ACC112 (cell line): ENCODE measurements at regions not wholly inside any gene's neighbourhood (a gene's known extent, or its start where the extent isn't known, plus 50 kb on each side); places are given as distances from the start of the nearest gene placed in this dataset.
"Not testable (repeated sequence)": the region's sequence is repeated elsewhere in the genome, so short reads cannot be mapped to it uniquely, and the experiment has no call there.

Source experiments
- H2AFZ ChIP-seq: fragments of 200-600 bp; sonication (generic); one replicate; pipeline ENCODE4 v1.6.0; 2017; ENCODE audit warnings: antibody characterized with exemption, low read length; ENCODE audit not compliant: unreplicated experiment
- H3K27ac ChIP-seq: fragments of 200-600 bp; sonication (generic); 2 replicates; pipeline ENCODE4 v1.5.1; 2014; ENCODE audit warnings: low read depth, mild to moderate bottlenecking, antibody characterized with exemption, low read length, moderate library complexity
- H3K27me3 ChIP-seq: fragments of 200-600 bp; sonication (generic); 2 replicates; pipeline ENCODE4 v1.6.1; 2014; ENCODE audit warnings: mild to moderate bottlenecking, antibody characterized with exemption, low read length, moderate library complexity, mixed read lengths; ENCODE audit not compliant: insufficient read depth
- H3K36me3 ChIP-seq: fragments of 200-600 bp; sonication (generic); 2 replicates; pipeline ENCODE4 v1.6.1; 2016; ENCODE audit warnings: mild to moderate bottlenecking, antibody characterized with exemption, low read length, moderate library complexity, mixed read lengths; ENCODE audit not compliant: insufficient read depth
- H3K4me1 ChIP-seq: fragments of 200-600 bp; sonication (generic); one replicate; pipeline ENCODE4 v1.6.1; 2016; ENCODE audit warnings: low read length, mixed read lengths; ENCODE audit not compliant: insufficient read depth, unreplicated experiment, control insufficient read depth
- H3K4me3 ChIP-seq: fragments of 200-600 bp; sonication (generic); 2 replicates; pipeline ENCODE4 v1.5.1; 2014; ENCODE audit warnings: mild to moderate bottlenecking, low read depth, low read length
- H3K79me2 ChIP-seq: fragments of 200-600 bp; sonication (generic); one replicate; pipeline ENCODE4 v1.6.0; 2016; ENCODE audit warnings: low read length; ENCODE audit not compliant: control insufficient read depth, unreplicated experiment, insufficient read depth

- no peak overlapping the region for H2AFZ ChIP-seq
- H3K79me2 ChIP-seq, result no peaks in the 10 kb centered on the region
- H3K4me1 ChIP-seq, result no peaks in the 10 kb centered on the region
- H3K27me3 ChIP-seq, result no peaks in the 10 kb centered on the region
- H3K27ac ChIP-seq, result no peak overlapping the region
- no peaks in the 10 kb centered on the region for H3K36me3 ChIP-seq
- no peak overlapping the region for H3K4me3 ChIP-seq
These were observed 70.6 kb upstream of the AUTS2 start for GRCh38 chr7:69527706-69528105.

- no peaks in the 10 kb centered on the region for H3K4me1 ChIP-seq
- no peak overlapping the region for H3K4me3 ChIP-seq
- no peaks in the 10 kb centered on the region for H3K79me2 ChIP-seq
- H3K27ac ChIP-seq, result no peak overlapping the region
- no peaks in the 10 kb centered on the region for H3K36me3 ChIP-seq
- no peak overlapping the region for H2AFZ ChIP-seq
- H3K27me3 ChIP-seq, result no peaks in the 10 kb centered on the region
These were observed 67.2 kb upstream of the AUTS2 start for GRCh38 chr7:69531050-69531449.

- Histone ChIP-seq H3K4me3 (no peak overlapping the region), H3K36me3 (no peaks in the 10 kb centered on the region), H2AFZ (no peak overlapping the region)
These were observed 63.7 kb upstream of the AUTS2 start for GRCh38 chr7:69534461-69535041.

GRCh38 chr7:69537691-69538090 is 60.6 kb upstream of the AUTS2 start:
- Histone ChIP-seq H2AFZ (no peak overlapping the region), H3K4me3 (no peak overlapping the region), H3K27me3 (no peaks in the 10 kb centered on the region), H3K36me3 (no peaks in the 10 kb centered on the region), H3K4me1 (no peaks in the 10 kb centered on the region), H3K27ac (no peak overlapping the region), H3K79me2 (no peaks in the 10 kb centered on the region)

More at GRCh38 chr7:69534461-69535041, 63.7 kb upstream of the AUTS2 start:
- H3K27me3 ChIP-seq, result no peaks in the 10 kb centered on the region
- H3K27ac ChIP-seq, result no peak overlapping the region
- no peaks in the 10 kb centered on the region for H3K79me2 ChIP-seq
- H3K4me1 ChIP-seq, result no peaks in the 10 kb centered on the region

GRCh38 chr7:69539531-69539930 is 58.7 kb upstream of the AUTS2 start:
- Histone ChIP-seq H3K36me3 (no peaks in the 10 kb centered on the region), H3K79me2 (no peaks in the 10 kb centered on the region), H3K27ac (no peak overlapping the region), H3K27me3 (no peaks in the 10 kb centered on the region), H2AFZ (no peak overlapping the region), H3K4me3 (no peak overlapping the region), H3K4me1 (no peaks in the 10 kb centered on the region)

- no peak overlapping the region for H3K4me3 ChIP-seq
- H3K27ac ChIP-seq, result no peak overlapping the region
- H3K79me2 ChIP-seq, result no peaks in the 10 kb centered on the region
- H3K36me3 ChIP-seq, result no peaks in the 10 kb centered on the region
- no peak overlapping the region for H2AFZ ChIP-seq
- H3K4me1 ChIP-seq, result no peaks in the 10 kb centered on the region
- no peaks in the 10 kb centered on the region for H3K27me3 ChIP-seq
These were observed 58.0 kb upstream of the AUTS2 start for GRCh38 chr7:69540287-69540686.

GRCh38 chr7:69541779-69542432 is 56.4 kb upstream of the AUTS2 start:
- H3K4me1 ChIP-seq, H3K27ac ChIP-seq, H2AFZ ChIP-seq, H3K79me2 ChIP-seq, H3K4me3 ChIP-seq, H3K36me3 ChIP-seq, H3K27me3 ChIP-seq: not testable (repeated sequence)

- Histone ChIP-seq H3K36me3 (no peaks in the 10 kb centered on the region), H3K27me3 (no peaks in the 10 kb centered on the region), H2AFZ (no peak overlapping the region), H3K27ac (no peak overlapping the region), H3K4me1 (no peaks in the 10 kb centered on the region), H3K4me3 (no peak overlapping the region), H3K79me2 (no peaks in the 10 kb centered on the region)
These were observed 53.1 kb upstream of the AUTS2 start for GRCh38 chr7:69545175-69545574.
